ENCODE measurements at regions not wholly inside any gene's neighbourhood (a gene's known extent, or its start where the extent isn't known, plus 50 kb on each side); places are given as distances from the start of the nearest gene placed in this dataset.

- TF ChIP-seq CTCF (IDR thresholded peaks at IDR 0.05) = no peak
- no peak for TF ChIP-seq POLR2A (IDR thresholded peaks at IDR 0.05)
Observed at GRCh38 chr1:217274927-217275654, 355.8 kb downstream of the GPATCH2 start.
